Testis (tissue), 2 donors: ENCODE measurements at regions not wholly inside any gene's neighbourhood (a gene's known extent, or its start where the extent isn't known, plus 50 kb on each side); places are given as distances from the start of the nearest gene placed in this dataset.
"Not testable (repeated sequence)": the region's sequence is repeated elsewhere in the genome, so short reads cannot be mapped to it uniquely, and the experiment has no call there.

Experiments
- POLR2A ChIP-seq: fragments of 450-650 bp; IDR thresholded peaks from one replicate; pipeline ENCODE4 v1.6.1; 2017; ENCODE audit warnings: antibody characterized with exemption, mild to moderate bottlenecking, moderate library complexity
- TF ChIP-seq, protein P1 (sequence below), 3 experiments: fragments of 450-650 bp in 2 of 3; fragments of 200-600 bp in 1 of 3; sonication (generic) in 1 of 3; IDR thresholded peaks; one replicate each; pipeline ENCODE4 v1.5.1; 2016 to 2019; ENCODE audit warnings: antibody characterized with exemption in 3 of 3, mild to moderate bottlenecking in 2 of 3, moderate library complexity in 1 of 3

GRCh38 chr2:114371721-114372120 lies 70.7 kb upstream of the DPP10 start:
- TF ChIP-seq, protein P1, sequence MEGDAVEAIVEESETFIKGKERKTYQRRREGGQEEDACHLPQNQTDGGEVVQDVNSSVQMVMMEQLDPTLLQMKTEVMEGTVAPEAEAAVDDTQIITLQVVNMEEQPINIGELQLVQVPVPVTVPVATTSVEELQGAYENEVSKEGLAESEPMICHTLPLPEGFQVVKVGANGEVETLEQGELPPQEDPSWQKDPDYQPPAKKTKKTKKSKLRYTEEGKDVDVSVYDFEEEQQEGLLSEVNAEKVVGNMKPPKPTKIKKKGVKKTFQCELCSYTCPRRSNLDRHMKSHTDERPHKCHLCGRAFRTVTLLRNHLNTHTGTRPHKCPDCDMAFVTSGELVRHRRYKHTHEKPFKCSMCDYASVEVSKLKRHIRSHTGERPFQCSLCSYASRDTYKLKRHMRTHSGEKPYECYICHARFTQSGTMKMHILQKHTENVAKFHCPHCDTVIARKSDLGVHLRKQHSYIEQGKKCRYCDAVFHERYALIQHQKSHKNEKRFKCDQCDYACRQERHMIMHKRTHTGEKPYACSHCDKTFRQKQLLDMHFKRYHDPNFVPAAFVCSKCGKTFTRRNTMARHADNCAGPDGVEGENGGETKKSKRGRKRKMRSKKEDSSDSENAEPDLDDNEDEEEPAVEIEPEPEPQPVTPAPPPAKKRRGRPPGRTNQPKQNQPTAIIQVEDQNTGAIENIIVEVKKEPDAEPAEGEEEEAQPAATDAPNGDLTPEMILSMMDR (IDR thresholded peaks at IDR 0.05): not testable (repeated sequence)
- TF ChIP-seq POLR2A: not testable (repeated sequence)
